Left forelimb (tissue), 1 donor: ENCODE measurements at regions not wholly inside any gene's neighbourhood (a gene's known extent, or its start where the extent isn't known, plus 50 kb on each side); places are given as distances from the start of the nearest gene placed in this dataset.
"Not testable (repeated sequence)": the region's sequence is repeated elsewhere in the genome, so short reads cannot be mapped to it uniquely, and the experiment has no call there.

ENCODE experiments used
- DNase-seq: peaks from one replicate; pipeline ENCODE4 v3.0.0-alpha.2; 2018; ENCODE audit warnings: low spot score

- no peak for DNase-seq
Measured at GRCh38 chr20:48440916-48441315, 386.9 kb downstream of the PREX1 start.

- DNase-seq, result not testable (repeated sequence)
Measured at GRCh38 chr20:48440261-48440660, 387.5 kb downstream of the PREX1 start.

- no peak for DNase-seq
Measured at GRCh38 chr20:48437146-48437545, 390.7 kb downstream of the PREX1 start.

- not testable (repeated sequence) for DNase-seq
Measured at GRCh38 chr20:48436609-48437008, 391.2 kb downstream of the PREX1 start.

- no peak for DNase-seq
Measured at GRCh38 chr20:48433178-48433577, 394.6 kb downstream of the PREX1 start.

GRCh38 chr20:48432494-48432832 lies 395.3 kb downstream of the PREX1 start:
- DNase-seq, result no peak

- DNase-seq, result no peak
Measured at GRCh38 chr20:48431653-48432493, 395.9 kb downstream of the PREX1 start.

GRCh38 chr20:48426630-48427029 lies 401.2 kb downstream of the PREX1 start:
- DNase-seq, result no peak

- DNase-seq, result no peak
Measured at GRCh38 chr20:48425817-48426612, 401.8 kb downstream of the PREX1 start.

- no peak for DNase-seq
Measured at GRCh38 chr20:48425321-48425720, 402.5 kb downstream of the PREX1 start.

GRCh38 chr20:48422242-48422960 lies 405.4 kb downstream of the PREX1 start:
- no peak for DNase-seq

- no peak for DNase-seq
Measured at GRCh38 chr20:48421547-48421946, 406.3 kb downstream of the PREX1 start.

- no peak for DNase-seq
Measured at GRCh38 chr20:48420176-48420575, 407.6 kb downstream of the PREX1 start.

- no peak for DNase-seq
Measured at GRCh38 chr20:48419173-48419572, 408.6 kb downstream of the PREX1 start.

- DNase-seq, result no peak
Measured at GRCh38 chr20:48416002-48416401, 411.8 kb downstream of the PREX1 start.

GRCh38 chr20:48414786-48415185 lies 413.0 kb downstream of the PREX1 start:
- no peak for DNase-seq

- DNase-seq, result no peak
Measured at GRCh38 chr20:48411919-48412522, 415.8 kb downstream of the PREX1 start.

GRCh38 chr20:48411245-48411644 lies 416.6 kb downstream of the PREX1 start:
- no peak for DNase-seq

GRCh38 chr20:48409055-48409615 lies 418.7 kb downstream of the PREX1 start:
- DNase-seq, result no peak

- DNase-seq, result no peak
Measured at GRCh38 chr20:48407710-48408109, 420.1 kb downstream of the PREX1 start.

GRCh38 chr20:48406912-48407340 lies 420.9 kb downstream of the PREX1 start:
- no peak for DNase-seq

- no peak for DNase-seq
Measured at GRCh38 chr20:48406498-48406897, 421.3 kb downstream of the PREX1 start.
